Kasumi-1 (cell line): ENCODE measurements at regions not wholly inside any gene's neighbourhood (a gene's known extent, or its start where the extent isn't known, plus 50 kb on each side); places are given as distances from the start of the nearest gene placed in this dataset.
"Not testable (repeated sequence)": the region's sequence is repeated elsewhere in the genome, so short reads cannot be mapped to it uniquely, and the experiment has no call there.

ENCODE experiments used
- DNase-seq, 2 experiments: peaks; one replicate each; lab custom pipeline; 2025; lab: John Stamatoyannopoulos, UW

DNA sequence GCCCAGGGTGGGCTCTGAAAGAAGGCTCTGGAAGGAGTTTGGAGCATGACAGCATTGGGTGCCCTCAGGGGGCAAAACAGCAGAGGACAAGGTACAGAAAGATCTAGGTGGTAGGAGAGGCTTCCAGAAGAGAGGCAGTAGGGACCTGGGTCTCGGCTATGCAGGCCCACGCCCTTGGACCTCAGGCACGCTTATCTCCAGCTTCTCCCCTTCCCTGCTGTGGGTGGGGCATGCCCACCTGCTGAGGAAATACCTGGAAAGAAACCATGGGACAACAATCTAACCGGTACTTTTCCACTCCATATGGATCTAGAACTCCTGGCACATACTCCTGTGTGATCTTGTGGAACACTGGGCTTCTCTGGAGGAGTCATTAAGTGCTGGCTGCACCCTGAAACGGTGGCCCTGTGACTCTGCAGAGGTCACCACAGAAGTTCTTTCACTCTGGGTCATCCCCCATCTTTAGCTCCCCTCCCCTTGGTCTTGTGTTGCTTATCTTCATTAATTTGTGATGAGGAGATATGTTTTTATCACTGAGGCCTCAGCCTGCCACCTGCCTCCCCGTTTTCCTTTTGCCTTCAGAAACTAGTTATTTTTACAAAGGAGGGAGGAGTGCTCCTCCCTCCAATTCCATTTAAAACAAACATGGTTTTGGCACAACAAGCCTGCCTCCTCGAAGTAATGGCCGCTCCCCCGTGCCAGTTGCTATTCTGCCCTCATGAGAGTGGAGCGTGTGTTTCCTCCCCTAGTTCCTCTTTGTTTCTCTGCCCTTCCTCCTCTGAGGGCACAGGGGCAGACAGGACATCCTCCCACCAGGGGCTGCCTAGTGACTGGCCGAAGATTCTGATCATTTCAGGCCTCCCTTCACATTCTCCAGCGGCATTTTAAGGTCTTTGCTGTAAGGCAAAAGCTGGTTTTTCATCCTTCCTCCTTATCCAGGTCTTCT is 78.0 kb upstream of the ATP5PO start:
- peak; percentile 90 to 91 for DNase-seq

DNA sequence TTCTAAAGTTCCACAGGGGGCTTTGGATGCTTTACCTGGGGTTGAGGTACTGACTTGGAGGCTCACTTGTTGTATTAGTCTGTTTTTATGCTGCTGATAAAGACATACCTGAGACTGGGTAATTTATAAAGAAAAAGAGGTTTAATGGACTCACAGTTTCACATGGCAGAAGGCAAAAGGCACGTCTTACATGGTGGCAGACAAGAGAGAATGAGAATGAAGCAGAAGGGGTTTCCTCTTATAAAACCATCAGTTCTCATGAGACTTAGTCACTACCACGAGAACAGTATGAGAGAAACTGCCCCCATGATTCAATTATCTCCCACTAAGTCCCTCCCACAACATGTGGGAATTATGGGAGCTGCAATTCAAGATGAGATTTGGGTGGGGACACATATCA is 76.8 kb upstream of the ATP5PO start:
- DNase-seq: not testable (repeated sequence)

DNA sequence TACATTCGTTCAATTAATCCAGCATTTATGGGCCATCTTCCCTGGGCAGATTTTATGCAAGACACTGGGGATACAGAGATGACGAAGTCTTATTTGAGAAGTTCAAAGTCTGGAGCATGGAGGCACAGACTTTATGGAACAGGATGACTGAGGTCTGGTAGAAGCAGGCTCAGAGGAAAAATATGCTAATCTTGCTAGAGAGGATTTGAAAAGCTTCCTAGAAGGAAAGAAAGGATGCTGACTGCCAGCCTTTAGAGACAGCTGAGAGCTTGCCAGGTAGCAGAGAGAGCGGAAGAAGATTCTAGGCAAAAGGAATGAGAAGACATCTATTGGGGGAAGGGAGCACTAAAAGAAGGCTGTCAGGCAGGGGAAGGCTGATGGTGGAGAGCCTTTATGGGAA is 75.5 kb upstream of the ATP5PO start:
- no peak for DNase-seq

DNA sequence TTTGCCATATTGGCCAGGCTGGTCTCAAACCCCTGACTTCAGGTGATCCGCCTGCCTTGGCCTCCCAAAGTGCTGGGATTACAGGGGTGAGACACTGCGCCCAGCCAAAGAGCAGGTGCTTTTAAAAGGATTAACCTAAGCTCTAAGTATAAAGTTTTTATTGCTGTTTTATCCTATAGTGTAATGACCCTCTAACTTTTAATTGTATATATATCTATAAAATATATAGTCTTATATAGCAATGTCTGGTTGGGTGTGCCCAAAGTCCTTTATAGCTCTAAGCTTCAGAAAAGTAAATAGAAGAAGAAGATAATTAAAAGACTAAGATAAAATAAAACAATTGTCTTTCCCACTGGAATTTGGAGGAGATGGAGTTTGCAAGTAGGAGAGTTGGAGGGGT is 73.8 kb upstream of the ATP5PO start:
- DNase-seq: no peak

DNA sequence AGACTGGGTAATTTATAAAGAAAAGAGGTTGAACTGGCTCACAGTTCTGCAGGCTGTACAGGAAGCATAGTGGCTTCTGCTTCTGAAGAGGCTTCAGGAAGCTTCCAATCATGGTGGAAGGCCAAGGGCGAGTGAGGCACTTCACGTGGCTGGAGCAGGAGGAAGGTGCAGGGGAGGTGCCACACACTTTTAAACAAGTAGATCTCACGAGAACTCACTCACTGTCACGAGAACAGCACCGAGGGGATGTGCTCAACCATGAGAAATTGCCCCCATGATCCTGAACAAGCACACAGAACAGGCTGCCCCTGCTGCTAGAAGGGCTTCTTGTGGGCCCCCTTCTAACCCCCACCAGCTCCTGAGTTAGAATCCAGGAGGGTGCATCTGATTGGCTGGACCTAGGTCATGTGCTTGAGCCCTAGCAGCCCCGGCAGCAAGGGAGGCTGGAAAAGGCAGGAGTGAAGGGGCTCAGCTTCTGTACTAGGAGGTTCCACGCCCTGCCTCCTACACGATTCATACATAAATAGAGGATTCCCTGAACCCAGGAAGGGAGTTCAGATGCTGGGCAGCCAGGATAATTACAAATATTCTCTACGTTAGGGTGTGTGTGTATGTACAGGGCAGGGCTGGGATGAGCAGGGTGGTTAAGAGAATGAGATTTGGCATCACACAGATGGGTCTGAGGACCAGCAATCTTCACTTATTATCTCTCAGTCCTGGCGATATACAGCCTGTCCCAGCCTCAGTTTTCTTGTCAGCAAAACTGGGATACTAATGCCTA is 72.8 kb upstream of the ATP5PO start:
- no peak for DNase-seq

DNA sequence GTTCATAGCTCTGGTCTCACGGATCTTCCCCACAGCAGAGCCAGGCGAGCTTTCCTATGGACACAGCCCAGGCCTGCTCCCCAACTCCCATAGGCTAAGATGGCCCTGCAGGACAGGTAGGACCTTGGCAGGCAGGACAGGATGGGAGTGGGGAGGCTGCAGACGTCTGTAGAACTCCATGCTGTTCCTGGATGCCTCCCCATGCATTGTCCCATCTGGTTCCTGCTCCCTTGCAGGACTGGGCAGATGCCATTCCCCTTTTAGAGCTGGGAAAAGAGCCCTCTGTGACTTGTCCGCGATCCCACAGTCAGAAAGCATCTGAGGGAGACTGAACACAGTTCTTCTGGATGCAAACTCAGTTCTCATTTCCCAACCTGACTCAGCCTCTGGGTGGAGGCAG is 71.9 kb upstream of the ATP5PO start:
- no peak for DNase-seq

DNA sequence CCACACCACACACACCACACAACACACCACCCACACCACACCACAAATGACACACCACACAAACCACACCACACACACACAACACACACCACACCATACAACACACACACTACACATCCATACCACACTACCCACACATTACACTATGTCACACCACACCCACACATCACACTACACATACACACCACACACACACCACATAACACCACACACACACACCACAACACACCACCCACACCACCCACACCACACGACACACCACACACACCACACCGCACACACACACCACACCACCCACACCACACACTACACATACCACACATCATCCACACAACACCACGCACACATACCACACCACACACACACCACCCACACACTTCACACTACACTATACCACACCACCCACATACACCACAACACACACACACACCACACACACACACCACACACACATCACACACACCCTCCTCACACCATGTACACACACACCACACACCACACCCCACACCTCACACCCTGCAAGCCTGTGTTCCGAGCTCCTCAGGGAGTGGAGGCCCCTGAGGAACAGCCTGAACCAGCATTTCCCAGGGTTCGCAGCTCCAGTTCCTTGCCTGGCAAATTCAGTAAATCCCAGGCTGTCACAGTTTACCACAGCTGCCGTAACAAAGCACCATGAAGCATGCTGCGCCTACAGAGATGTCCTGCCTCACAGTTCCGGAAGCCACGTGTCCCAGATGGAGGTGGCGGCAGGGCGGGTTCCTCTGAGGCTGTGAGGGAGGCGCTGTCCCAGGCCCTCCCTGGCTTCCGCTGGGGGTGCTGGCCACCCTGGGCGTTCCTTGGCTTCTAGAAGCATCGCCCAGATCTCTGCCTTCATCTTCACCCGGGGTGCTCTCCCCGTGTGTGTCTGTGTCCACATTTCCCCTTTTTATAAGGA is 69.8 kb upstream of the ATP5PO start:
- DNase-seq: no peak

DNA sequence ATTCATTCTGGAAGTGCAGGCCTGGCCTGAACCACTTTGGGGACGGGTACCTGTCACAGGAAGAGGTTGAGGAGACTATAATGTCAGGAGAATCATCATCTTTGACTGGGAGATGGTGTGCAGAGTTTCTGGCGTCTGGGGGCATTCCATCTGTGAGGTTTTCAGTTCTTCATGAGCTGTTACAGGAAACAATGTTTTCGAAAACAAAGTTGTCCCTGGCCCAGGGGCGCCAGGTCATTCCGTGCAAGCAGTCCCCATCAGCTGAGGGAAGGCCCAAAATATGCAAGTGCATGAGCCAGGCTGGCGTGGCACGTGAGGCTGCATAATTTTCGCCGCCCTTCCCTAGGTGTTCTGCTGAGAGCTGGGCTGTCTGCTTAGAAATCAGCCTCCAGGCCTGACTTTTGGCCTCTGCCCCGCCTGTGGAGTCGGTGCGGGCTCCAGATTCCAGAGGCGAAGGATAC is 68.4 kb upstream of the ATP5PO start:
- no peak for DNase-seq

DNA sequence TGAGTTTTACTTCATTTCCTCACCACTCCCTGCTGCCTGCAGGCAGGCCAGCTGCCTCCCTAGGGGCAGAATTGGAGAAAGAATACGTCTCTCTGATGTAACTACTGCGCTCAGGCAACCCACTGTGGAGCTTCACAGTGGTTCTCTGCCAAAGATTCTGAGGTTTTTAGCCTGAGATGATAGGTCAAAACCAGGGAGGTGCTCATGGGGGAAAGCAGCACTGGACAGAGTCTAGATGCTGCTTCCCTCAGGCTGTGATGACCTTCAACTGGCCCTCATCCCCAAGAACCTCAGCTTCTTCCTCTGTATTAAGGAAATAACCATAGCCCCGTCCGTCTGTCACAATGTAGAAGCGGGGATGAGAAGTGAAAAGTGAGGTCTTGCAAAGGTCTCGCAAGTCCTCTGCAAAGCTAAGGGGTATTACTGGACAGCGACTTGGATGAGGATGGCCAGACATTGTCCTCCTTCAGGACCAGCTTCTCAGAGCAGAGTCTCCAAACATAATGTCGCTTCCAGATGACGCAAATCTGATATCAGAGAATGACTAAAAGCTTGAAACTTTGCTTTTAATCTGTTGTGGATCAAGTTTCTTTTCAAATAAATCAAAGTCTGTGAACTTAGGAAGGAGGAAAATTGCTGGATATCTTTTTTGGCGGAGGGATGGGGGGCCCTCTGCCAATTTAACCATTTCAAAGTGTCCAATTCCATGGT is 65.9 kb upstream of the ATP5PO start:
- DNase-seq: no peak

DNA sequence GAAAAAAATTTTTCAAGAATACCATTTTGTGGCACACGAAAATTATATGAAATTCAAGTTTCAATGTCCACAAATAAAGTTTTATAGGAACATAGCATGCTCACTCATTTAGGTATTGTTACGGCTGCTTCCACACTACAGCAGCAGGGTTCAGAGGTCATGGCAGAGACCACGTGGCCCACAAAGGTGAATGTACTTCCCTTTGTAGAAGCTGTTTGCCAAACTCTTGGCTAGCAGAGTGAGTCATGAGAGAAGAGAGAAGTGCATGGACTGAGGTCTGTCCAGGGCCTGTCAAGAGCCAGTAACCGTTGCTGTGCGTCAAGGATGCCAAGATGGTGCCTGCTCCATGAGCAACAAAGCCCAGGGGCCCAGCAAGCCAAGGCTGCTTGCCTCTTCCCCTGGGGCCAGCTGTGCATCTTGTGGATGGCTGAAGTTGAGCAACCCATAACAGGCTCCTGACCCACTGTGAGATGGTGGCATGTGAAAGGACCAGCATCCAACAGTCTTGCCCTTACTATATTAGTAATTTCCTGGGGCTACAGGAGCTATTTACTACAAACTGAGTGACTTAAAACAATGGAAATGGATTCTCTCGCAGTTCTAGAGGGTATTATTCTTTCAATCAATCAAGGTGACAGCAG is 64.8 kb upstream of the ATP5PO start:
- no peak for DNase-seq

DNA sequence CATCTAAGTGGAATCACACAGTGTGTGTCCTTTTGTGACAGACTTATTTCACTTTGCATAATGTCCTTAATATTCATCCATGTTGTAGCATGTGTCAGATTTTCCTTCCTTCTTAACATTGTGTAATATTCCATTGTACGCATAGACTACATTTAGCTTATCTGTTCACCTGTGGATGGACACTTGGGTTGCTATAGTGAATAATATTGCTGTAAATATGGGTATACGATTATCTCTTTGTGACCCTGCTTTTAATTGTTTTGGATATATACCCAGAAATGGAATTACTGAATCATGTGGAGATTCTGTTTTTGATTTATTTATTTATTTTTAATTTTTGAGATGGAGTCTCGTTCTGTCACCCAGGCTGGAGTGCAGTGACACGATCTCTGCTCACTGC is 63.0 kb upstream of the ATP5PO start:
- DNase-seq: no peak

DNA sequence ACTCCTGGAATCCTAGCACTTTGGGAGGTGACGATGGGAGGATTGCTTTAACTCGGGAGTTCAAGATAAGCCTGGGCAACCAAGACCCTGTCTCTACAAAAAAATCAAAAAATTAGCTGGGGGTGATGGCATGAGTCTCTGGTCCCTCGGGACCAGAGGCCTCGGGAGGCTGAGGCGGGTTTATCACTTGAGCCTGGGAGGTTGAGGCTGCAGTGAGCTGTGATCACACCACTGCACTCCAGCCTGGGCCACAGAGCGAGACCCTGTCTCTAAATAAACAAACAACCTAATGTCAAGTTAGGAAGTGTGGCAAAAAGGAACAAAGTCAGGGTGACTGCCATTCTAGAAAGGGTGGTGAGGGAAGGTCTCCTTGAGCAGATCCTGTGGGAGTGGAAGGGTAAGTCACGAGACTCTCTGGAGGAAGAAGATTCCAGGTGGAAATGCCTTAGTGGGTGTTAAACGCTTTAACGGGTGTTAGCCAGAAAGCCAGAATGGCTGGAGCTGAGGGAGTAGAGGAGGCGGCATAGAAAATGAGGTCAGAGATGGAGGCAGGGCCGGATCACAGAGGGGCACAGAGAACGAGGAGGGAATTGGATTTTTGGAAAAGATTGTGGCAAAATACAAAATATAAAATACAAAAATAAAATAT is 62.2 kb upstream of the ATP5PO start:
- DNase-seq: no peak

DNA sequence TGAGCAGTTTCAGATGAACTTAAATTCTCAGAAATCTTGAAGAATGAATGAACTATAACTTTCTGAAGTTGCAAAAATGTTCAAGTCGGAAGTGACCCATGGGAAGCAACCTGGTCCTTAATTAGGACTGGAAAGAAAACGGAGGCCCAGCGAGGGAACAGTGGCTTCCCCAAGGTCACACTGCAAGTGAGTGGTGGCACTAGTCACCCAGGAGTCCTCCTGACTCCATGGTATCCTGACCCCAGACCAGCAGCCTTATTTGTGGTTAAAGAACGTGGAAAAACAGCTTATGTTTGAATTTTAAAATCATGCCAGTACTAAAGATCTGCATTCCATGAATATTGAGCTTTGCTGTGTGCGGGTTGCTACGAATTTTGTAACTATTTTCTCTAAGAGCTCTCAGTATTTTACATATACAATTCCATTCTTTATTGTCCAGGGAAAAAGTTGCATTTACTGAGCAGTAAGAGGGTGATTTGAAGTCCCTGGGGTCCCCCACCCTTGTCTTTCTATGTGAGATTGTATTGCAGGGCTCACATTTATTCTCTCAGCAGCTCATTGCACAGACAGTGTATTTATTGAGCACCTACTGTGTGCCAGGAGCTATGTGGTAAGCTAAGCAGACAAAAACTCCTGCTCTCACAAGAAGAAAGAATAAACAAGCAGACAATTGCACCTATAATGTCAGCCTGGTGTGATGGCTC is 61.6 kb upstream of the ATP5PO start:
- no peak for DNase-seq

DNA sequence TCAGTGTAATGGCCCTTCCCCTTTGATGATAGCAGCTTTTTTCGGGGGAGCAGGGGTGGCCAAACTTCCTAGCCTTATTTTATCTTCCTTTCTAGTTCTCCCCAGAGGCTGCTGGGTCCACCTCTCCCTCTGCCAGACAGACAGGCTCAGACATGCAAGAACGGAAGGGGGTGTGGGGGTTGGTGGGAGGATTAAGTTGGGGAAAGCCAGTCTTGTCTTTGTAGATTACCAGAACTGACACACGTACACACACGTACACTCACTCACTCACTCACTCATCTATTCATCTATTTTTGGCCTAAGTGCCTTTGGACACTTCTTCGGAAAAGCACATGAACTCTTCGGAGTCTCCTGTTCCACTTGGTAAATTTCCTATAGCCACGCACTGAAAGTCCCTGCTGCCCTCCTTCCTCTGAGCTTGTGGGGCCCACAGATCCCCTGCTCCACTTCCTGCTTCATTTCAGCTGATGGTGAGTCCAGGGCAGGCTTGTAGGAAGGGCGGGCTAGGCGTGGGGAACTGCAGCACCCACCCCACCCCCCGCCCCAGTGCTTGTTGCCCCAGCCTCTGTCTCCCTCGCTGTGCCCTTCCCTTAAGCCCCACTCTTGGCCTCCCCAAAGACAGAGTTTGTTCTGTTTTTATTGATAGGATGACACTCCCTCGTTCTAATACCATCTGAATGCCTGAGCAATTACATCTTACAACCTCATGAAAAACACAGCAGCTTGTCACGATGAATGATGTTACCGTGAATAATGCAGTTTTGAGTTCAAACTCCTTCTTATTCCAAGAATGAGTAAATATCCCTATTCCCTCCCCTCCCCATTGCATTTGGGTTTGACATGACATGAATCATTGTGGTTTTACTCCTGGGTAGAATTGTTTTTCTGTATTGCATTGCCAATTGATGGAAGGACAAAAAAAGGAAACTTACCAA is 60.7 kb upstream of the ATP5PO start:
- peak; percentile 88 to 90 for DNase-seq

DNA sequence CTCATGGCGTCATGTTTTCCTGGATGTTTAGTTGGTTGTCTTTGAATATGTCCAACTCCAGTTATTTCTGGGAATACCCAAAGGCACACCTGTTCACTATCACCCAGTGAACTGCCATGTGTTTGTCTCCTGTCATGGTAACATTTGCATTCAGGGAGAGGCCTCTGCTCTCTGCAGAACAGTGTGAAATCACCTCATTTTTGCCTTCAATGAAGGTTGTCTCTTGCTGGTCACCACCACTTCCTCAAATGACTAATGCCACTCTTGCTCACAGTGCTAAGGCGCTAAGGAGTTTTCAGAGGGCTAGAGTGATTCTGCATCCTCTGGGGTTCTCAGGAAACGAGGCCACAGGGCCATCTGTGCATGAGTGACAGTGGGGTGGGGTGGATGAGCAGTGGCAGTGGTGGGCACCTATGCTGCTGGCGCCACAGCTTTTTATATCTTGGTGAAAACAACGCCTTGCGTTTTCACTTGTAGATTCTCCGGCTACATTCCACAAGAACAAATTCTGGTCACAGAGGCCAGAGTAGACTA is 60.0 kb upstream of the ATP5PO start:
- DNase-seq: peak; percentile 89 to 92

DNA sequence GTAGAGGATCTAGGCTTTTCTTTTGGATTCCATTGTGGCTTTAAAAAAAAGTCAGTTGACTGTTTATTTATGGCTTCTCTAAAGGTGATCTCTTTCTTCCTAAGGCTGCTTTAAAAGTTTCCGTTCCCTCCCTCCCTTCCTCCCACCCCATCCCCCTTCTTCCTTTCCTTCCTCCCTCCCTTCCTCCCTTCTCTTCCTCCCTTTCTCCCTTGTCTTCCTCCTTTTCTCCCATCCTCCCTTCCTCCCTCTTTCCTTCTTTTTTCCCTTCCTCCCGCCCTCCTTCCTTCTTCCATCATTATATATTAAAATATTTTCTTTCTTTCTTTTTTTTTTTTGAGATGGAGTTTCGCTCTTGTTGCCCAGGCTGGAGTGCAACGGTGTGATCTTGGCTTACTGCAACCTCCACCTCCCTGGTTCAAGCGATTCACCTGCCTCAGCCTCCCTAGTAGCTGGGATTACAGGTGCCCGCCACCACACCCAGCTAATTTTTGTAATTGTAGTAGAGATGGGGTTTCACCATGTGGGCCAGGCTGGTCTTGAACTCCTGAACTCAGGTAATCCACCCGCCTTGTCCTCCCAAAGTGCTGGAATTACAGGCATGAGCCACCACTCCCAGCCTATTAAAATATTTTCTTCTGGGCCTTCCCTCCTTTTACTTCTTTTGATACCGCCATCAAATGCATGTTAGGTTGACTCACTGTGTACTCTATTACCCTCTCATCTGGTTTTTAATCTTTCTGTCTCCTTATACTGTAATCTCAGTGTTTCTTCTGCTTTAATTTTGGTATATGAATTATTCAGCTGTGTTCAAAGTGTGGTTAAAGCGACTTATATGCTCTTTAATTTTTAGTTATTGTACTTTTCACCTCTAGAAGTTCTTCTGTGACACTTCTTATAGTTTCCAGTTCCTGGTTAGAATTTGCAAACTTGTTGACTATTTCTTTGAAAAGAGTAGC is 59.2 kb upstream of the ATP5PO start:
- no peak for DNase-seq

DNA sequence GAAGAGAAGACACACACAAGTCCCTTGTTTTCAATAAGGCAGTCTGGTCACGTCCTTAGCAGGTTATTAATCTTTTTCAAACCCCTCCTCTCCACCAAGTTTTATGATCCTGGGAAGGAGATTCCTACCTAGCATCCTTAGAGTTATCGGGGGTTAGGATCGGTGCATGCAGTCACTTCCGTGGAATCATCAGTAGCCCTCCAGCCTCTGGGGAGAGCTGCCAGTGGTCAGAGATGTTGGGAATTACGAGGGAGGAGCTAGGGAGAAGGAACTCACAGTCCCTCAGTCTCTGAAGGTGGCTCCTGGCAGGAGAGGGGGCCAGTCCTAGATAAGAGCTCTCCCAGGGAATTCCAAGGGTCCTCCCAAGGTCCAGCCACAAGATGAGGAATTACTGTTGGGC is 57.7 kb upstream of the ATP5PO start:
- no peak for DNase-seq
